IPS DF 19.7 (cell line): ENCODE measurements at regions not wholly inside any gene's neighbourhood (a gene's known extent, or its start where the extent isn't known, plus 50 kb on each side); places are given as distances from the start of the nearest gene placed in this dataset.

ENCODE experiments used
- DNase-seq: peaks from one replicate; pipeline ENCODE4 v3.0.0-alpha.2; 2013; ENCODE audit warnings: low read depth, low spot score

- no peak for DNase-seq
Observed at GRCh38 chr4:24476282-24476681, 108.1 kb downstream of the DHX15 start.

GRCh38 chr4:24475756-24476155 lies 108.6 kb downstream of the DHX15 start:
- no peak for DNase-seq

GRCh38 chr4:24473309-24473721 lies 111.0 kb downstream of the DHX15 start:
- no peak for DNase-seq

GRCh38 chr4:24472514-24473308 lies 111.6 kb downstream of the DHX15 start:
- no peak for DNase-seq

- no peak for DNase-seq
Observed at GRCh38 chr4:24472161-24472510, 112.2 kb downstream of the DHX15 start.

- DNase-seq = no peak
Observed at GRCh38 chr4:24471486-24472160, 112.7 kb downstream of the DHX15 start.

- no peak for DNase-seq
Observed at GRCh38 chr4:24470666-24471485, 113.5 kb downstream of the DHX15 start.

GRCh38 chr4:24468071-24468470 lies 116.3 kb downstream of the DHX15 start:
- no peak for DNase-seq

GRCh38 chr4:24464566-24464965 lies 119.8 kb downstream of the DHX15 start:
- no peak for DNase-seq

- DNase-seq = no peak
Observed at GRCh38 chr4:24456431-24456830, 127.9 kb downstream of the DHX15 start.

GRCh38 chr4:24453951-24454350 lies 130.4 kb downstream of the DHX15 start:
- no peak for DNase-seq

- no peak for DNase-seq
Observed at GRCh38 chr4:24451870-24452269, 132.5 kb downstream of the DHX15 start.

- DNase-seq = no peak
Observed at GRCh38 chr4:24443200-24443599, 141.2 kb downstream of the DHX15 start.

- no peak for DNase-seq
Observed at GRCh38 chr4:24440765-24441164, 143.6 kb downstream of the DHX15 start.

GRCh38 chr4:24434241-24434640 lies 150.1 kb downstream of the DHX15 start:
- no peak for DNase-seq

GRCh38 chr4:24433515-24434214 lies 150.7 kb downstream of the DHX15 start:
- DNase-seq = no peak

GRCh38 chr4:24428850-24429249 lies 155.5 kb downstream of the DHX15 start:
- no peak for DNase-seq

- no peak for DNase-seq
Observed at GRCh38 chr4:24426557-24426956, 157.8 kb downstream of the DHX15 start.

- DNase-seq = no peak
Observed at GRCh38 chr4:24425863-24426262, 158.5 kb downstream of the DHX15 start.

- no peak for DNase-seq
Observed at GRCh38 chr4:24423670-24424069, 160.7 kb downstream of the DHX15 start.

GRCh38 chr4:24422644-24423043 lies 161.7 kb downstream of the DHX15 start:
- no peak for DNase-seq
